GM18909 (cell line): ENCODE measurements at regions not wholly inside any gene's neighbourhood (a gene's known extent, or its start where the extent isn't known, plus 50 kb on each side); places are given as distances from the start of the nearest gene placed in this dataset.
"Not testable (repeated sequence)": the region's sequence is repeated elsewhere in the genome, so short reads cannot be mapped to it uniquely, and the experiment has no call there.

Experiments
- ATAC-seq: cut with Tn5 transposase; IDR thresholded peaks from one replicate; pipeline ENCODE4 v1.9.1; 2021; ENCODE audit warnings: mild to moderate bottlenecking; ENCODE audit not compliant: unreplicated experiment, poor library complexity

DNA sequence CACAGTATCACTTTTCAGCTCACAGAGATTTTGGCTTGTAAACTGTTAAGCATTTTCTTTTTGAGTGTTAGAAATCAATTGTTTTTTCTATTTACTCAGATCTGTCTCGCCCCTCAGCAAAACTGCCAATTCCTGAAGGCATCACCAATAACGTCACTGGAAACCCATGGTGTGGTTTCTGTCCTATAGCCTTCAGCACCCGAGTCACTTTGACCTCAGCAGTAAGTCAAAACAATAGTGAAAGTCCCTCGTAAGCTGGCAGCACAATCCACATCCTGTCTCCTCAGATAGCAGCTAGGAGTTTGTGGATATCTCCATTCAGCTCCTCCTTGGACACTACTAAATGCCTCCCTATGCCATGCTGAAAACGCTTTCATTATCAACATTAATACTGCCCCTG lies 1787.4 kb upstream of the ADGRL3 start:
- no peak for ATAC-seq

DNA sequence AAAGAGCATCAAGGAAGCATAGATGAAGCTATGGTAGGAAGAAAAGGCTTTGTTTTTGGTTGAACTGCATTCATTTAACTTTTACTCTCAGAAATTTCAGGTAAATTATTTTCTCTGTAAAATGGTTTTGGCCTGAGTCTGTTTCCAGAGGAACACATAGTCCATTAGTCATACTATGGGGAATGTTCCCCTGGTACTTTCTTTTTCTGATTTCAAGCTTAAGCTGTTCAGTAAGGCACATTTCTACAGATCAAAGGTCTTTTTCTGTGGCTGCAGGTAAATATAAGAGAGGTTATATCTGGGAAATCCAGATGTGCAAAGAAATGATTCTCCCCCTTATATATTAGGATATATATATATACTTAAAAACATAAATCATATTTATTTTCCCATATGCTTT lies 1744.4 kb upstream of the ADGRL3 start:
- ATAC-seq, result no peak

DNA sequence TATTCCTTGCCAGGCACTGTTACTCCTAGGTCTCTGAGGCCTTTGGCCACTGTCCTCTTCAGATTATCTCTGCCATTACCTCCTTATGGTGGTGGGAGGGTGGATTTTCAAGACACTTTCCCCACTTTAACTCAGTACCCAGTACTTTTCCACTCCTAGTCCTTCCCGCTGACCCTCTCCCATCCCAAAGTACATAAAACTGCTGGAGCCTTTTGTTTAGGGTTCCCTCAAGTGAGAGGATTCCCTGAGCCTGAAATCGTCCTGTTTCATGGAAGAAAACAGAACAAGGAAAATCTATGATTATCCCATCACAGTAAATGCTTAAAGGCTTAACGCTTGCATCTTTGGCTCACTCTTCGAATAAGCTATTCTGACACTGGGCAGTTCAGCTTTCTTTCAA lies 1742.5 kb upstream of the ADGRL3 start:
- no peak for ATAC-seq

DNA sequence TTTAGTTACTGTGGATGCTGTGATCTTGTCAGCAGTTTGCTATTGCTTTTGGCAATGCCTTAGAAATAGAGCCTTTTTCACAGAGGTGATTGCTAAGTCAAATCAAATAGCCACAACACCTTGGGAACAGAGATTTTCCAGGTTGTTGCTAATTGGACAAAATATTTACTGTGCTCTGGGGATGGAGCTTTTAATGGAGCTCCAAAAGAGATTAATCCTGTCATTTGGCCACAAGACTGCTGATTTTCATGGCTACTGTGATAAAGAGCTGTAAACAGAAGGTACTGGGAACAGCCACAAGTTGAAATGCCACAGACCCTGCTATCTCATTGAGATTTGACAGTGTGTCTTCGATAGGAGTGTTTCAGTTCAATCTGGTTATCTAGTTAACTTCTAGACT lies 1715.2 kb upstream of the ADGRL3 start:
- ATAC-seq, result no peak

DNA sequence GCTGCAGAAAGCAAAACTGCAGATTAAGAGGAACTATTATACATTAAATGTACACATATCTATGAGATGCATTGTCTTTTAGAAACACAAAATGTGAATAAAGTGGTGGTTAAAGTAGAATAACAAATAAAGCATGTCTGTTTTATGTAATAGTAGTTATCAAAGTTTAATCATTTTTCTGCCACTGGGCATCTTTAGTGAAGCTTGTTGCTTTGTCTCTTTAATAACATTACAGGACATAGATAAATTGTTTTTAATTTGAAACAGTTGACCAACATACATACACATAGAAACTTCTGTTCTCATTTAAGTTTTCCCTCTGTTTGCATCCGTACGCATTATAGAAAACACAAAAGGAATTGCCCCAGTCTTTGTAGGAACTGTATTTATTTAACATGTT lies 1700.0 kb upstream of the ADGRL3 start:
- ATAC-seq, result no peak

DNA sequence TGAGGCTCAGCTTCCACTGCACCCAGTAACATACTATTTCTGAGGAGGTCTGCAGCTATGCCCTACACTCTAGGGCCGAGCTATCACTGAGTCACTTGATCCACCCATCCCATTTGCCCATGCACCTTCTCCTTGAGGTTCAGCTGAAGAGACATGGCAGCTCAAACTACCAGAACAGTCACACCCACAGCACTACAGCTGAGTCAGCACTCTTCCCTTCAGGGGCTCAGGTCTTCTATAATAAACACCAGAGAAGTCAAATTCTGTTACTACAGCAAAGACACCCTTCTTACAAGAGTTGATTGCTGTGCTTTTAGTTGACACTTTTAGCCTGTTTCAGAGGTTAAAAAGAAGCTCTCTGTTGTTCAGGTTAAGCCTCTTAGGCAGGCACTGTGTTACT lies 1696.4 kb upstream of the ADGRL3 start:
- ATAC-seq, result no peak

DNA sequence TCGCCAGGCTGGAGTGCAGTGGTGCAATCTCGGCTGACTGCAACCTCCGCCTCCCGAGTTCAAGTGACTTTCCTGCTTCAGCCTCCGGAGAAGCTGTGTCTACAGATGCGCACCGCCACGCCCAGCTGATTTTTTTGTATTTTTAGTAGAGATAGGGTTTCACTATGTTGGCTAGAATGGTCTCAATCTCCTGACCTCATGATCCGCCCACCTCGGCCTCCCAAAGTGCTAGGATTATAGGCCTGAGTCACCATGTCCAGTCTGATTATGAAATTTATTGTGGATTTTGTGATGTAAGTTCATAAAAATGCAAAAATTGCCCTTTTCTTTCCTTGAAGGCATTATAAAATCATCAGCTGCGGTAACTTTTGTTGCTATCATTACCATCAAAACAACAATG lies 1688.3 kb upstream of the ADGRL3 start:
- not testable (repeated sequence) for ATAC-seq

DNA sequence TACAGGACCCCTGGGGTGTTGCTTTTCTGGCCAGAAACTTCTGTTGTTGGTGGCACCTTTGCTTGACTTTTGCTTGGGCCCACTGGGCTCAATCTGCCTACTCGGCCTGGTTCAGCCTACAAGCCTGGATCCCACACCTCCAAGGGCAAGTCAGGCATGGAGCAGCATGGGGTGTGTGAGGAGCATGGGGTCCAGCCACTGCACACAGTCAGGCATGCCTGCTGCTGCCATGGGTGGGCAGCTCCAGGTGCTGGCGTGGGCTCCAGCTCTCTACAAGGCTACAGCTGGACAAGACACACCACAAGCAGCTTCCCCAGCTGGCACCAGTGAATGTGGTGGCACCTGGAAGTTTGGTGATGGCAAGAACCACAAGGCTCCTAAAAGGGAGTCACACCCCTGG lies 1683.1 kb upstream of the ADGRL3 start:
- ATAC-seq, result no peak

DNA sequence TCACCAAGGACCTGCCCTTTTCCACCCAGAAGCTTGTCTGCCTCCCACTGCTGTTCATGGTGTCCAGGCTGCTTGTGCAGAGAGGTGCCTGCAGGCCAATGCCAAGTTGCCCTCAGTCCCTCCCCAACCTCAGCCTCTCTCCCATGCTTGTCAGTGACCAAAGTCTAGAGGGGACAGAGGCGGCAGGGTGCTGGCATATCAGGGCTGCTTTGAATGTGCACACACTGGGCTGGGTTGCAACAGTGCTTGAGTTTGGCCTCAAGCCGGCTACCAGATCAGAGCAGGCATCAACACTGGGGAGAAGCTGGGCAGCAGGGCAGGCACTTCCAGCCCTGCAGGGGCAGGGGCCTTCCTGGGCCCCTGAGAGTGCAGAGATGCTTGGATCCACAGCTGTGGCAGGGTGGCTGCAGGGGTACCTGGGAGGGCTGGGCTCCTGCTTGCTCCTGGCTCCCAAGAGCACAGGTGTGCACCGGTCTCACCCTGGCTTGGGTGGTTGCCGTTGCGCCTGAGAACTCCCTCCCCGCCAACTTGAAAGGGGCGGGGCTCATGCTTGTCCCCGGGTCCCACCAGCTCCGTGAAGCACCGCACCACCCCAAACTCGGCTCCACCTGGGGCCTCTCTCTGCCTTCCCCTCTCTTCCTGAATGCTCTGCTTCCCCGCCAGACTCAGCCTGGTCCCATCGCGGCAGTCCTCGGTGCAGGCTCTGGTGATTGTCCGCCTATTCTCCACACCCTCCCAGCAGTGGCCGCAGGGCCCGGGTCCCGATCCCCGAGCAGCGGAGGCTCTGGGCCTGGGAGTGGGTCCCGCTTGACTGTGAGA lies 1681.9 kb upstream of the ADGRL3 start:
- no peak for ATAC-seq

DNA sequence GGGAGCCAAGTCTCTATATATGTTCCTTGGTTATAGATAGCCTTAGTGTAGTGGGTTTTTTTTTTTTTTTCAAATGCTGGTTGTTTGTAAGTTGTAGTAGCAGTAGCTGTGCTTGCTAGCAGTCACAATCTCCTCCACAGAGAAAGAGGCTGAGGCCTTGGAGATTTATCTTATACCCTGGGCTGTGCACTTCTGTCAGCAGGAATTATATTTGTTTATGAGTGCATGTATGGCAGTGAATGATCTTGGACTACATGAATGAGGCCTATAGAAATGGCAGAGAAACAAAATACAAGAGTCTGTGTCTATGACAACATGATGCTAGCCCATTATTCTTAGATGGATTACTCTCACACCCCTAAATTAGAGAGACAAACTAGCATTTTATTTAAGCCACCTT lies 1674.2 kb upstream of the ADGRL3 start:
- ATAC-seq, result no peak

DNA sequence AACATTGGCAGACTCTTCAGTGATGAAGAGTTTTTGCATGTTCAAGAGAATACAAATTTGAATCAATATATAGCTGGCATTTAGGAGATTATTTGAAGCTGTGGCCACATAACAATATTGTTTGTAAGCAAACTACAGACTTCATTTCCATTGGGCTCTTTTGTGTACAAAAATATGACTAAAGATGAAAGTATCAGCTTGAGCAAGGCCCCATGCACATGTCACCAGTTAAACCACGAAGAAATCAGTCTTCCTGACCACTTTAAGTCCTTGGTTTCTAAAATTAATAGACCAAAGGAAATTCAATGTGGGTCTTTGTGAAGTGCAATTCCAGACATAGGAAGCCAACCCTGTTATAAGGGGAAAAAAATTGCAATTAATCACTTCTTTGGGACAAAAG lies 1664.6 kb upstream of the ADGRL3 start:
- ATAC-seq, result peak; percentile 83

DNA sequence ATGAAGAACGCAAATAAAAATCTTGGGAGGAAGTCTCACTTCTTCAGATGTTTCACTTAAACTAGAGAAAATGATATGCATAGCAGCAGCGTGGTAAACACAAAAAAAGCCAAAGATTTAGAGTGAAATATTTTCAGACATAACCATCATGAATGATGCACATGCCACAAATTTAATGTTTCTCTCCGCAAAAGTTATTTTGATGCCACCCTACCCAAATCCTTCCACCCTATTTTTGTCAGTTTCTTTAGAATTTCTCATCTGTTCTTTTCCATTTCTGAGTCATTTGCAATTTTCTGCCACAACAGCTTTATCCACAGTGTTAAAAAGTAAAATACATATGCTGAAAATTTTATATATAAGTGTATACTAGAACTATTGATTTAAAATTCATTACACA lies 1663.7 kb upstream of the ADGRL3 start:
- ATAC-seq, result no peak

DNA sequence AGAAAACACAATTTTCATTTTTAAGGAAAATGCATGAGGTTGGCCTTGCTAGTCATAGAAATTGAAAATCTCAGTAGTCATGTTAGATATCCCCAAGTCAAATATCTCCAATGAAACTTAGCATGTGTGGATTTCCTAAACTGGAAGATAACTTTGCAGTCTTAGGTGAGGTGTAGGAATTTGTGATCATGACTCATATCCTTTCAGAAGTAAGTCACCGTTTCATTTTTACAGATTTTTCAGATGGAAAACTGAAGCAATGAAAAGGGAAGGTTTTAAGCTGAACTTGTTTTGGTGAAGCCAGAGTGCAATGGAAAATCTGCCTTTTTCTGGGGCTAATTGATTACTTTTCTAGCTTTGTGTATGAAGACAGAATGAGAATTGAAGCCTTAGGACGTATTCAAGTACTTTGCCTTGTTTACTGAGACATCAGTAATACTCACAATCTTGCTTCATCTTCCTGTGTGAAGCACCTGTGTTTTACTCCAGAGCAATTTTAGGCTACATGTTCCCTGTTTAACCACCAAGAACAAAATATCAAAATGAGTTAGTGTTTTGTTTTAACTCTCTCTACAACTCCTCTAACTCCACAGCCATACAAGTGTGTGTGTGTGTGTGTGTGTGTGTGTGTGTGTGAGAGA lies 1662.8 kb upstream of the ADGRL3 start:
- no peak for ATAC-seq

DNA sequence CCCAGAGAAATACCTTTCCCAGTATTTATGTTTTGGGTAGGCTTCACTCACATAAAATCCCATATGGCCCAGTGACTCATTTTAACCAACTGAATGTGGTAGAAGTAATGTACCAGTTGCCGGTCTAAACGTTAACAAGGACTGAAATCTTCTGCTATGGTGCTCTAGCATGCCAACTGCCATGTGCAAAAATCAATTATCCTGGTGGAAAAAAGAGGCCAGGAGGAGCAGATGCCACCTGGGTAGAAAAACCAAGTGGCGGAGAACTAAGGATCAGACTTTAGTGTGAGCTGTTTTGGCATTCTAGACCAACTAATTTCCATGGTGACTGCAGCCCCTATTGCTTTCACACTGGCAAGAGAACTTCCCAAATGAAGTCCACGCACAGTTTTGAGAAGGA lies 1660.7 kb upstream of the ADGRL3 start:
- ATAC-seq, result no peak

DNA sequence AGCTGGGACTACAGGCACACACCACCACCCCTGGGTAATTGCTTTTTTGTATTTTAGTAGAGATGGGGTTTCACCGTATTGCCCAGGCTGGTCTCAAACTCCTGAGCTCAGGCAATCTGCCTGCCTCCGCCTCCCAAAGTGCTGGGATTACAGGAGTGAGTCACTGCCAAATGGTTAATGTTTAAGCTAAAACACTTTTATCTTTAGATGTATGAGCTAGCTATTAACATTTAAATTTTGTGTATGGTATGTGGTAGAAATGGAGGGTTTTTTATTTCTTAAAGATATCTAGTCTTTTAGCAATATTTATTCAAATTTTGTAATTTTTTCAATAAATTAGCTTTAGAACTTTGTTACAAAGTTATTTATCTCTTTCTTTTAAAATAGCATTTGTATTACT lies 1659.8 kb upstream of the ADGRL3 start:
- no peak for ATAC-seq

DNA sequence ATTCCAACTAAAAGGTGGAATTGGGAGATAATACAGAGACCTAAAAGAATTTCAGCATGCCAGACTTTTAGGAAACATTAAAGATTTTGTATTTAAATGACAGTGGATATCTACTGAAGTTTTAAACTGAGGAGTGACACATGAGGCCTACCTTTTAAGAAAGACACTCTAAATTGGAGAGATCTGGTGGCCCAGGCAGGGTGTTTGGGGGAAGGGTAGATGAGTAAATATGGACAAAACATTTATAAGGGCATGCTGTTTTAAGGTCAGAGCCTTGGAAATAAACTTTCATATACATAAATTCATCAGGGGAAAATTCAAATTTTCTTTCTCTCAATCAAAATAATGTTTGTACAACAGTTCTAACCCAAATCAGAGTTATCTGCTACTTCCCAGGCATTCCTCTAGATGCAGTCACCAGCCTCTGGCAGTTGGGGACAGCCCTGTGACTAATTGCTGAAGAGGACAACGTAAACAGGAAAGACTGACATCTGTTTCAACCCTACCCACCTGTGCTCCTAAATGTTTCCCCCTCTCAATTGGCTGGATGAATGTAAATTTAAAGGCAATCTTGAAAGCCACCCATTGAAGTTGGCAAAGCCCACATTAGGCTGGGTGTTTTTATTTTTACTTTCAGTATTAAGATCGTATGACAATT lies 1646.9 kb upstream of the ADGRL3 start:
- peak; percentile 98 for ATAC-seq

DNA sequence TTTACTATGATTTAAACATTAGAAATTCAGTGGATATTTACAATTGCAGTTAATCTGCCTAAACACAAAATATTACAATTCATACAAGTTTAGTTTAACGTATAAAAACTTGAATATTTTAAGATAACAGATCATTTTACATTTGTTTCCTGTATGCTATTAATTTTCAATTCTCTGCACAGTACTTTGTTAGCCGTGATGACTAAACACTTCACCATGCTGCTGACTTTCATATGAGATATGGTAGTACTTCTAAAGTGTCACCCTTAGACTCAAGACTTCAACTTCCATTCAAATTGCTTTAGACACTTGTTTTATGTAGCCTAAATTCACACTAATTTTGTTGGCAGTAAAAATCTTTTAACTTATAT lies 1646.4 kb upstream of the ADGRL3 start:
- peak; percentile 75 for ATAC-seq

DNA sequence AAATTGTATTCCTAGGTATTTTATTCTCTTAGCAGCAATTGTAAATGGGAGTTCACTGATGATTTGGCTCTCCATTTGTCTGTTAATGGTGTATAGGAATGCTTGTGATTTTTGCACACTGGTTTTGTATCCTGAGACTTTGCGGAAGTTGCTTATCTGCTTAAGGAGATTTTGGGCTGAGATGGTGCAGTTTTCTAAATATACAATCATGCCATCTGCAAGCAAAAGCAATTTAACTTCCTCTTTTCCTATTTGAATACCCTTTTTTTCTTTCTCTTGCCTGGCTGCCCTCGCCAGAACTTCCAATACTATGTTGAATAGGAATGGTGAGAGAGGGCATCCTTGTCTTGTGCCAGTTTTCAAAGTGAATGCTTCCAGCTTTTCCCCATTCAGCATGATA lies 1643.9 kb upstream of the ADGRL3 start:
- not testable (repeated sequence) for ATAC-seq

DNA sequence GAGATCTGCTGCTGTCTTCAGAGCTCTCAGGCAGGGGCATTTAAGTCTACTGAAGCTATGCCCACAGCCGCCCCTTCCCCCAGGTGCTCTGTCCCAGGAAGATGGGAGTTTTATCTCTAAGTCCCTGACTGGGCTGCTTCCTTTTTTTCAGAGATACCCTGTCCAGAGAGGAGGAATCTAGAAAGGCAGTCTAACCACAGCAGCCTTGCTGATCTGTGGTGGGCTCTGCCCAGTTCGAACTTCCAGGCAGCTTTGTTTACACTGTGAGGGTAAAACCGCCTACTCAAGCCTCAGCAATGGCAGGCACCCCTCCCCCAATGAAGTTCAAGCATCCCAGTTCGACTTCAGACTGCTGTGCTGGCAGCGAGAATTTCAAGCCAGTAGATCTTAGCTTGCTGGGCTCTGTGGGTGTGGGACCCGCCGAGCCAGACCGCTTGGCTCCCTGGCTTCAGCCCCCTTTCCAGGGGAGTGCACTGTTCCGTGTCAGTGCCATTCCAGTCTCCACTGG lies 1639.9 kb upstream of the ADGRL3 start:
- ATAC-seq, result not testable (repeated sequence)

DNA sequence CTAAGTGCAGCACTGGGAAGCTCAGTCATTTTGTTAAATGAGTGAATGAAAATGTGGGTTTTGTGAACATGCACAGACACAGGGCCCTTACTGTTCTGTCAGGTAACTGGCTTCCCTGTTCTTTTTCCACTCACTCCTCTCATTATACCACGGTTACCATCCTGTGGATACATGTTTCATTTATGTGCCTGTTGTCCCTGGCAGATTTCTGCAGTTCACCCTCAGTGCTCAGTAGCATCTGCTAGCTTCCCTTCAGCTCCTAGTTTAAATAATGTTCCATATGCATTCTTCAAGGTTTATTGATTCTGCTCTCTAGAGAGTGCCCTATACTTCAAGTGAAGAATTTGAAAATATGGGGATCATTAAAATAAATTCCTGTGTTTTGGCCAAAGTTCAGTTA lies 1634.3 kb upstream of the ADGRL3 start:
- ATAC-seq, result no peak

DNA sequence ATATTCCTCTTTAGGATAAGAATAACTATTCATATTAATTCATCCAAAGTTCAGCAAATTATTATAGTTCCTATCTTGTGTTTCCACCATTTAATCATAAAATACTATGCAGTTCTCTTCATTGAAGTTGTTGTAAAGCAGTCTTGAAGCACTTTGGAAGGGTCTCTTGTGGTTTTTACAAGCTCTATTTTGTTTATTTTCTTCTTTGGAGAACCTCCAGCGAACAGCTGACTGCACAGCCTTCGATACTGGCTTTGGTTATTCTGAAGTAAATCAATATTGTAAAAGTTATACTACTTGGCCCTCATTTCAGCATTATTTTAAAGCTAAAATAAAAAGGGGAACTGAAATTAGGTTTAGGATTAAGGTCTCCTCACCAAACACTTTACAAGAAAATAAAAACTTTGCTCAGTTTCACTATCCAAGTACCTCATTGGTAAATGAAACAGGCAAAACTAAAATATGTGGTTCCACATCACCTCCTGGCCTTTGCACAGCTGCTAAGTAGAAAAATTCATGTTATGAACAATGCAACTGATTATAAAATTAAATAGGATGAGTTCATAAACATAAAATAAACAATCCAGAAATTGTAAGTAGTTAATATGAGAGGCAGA lies 1629.2 kb upstream of the ADGRL3 start:
- peak; percentile 99 for ATAC-seq
